Astrocyte (in vitro differentiated cells and primary cell): ENCODE measurements at regions not wholly inside any gene's neighbourhood (a gene's known extent, or its start where the extent isn't known, plus 50 kb on each side); places are given as distances from the start of the nearest gene placed in this dataset.

Source experiments
- EZH2 ChIP-seq: IDR thresholded peaks from 2 replicates; pipeline ENCODE4 v1.6.1; 2012; ENCODE audit warnings: mild to moderate bottlenecking, low read length, inconsistent platforms; ENCODE audit not compliant: insufficient read depth
- TF ChIP-seq, protein P1 (sequence below): IDR thresholded peaks from 2 replicates; pipeline ENCODE4 v1.5.1; 2011; ENCODE audit warnings: low read depth, mild to moderate bottlenecking, inconsistent platforms, low read length, moderate library complexity; ENCODE audit not compliant: insufficient read depth

- TF ChIP-seq, protein P1, sequence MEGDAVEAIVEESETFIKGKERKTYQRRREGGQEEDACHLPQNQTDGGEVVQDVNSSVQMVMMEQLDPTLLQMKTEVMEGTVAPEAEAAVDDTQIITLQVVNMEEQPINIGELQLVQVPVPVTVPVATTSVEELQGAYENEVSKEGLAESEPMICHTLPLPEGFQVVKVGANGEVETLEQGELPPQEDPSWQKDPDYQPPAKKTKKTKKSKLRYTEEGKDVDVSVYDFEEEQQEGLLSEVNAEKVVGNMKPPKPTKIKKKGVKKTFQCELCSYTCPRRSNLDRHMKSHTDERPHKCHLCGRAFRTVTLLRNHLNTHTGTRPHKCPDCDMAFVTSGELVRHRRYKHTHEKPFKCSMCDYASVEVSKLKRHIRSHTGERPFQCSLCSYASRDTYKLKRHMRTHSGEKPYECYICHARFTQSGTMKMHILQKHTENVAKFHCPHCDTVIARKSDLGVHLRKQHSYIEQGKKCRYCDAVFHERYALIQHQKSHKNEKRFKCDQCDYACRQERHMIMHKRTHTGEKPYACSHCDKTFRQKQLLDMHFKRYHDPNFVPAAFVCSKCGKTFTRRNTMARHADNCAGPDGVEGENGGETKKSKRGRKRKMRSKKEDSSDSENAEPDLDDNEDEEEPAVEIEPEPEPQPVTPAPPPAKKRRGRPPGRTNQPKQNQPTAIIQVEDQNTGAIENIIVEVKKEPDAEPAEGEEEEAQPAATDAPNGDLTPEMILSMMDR = no peak
- no peak for TF ChIP-seq EZH2
Observed at GRCh38 chrY:26638063-26638462, 1016.1 kb downstream of the CDY1 start.
